Midbrain (tissue), 1 donor: ENCODE measurements at regions not wholly inside any gene's neighbourhood (a gene's known extent, or its start where the extent isn't known, plus 50 kb on each side); places are given as distances from the start of the nearest gene placed in this dataset.

Experiments used
- DNase-seq: peaks from one replicate; lab custom pipeline; 2025; lab: John Stamatoyannopoulos, UW

- no peak for DNase-seq
Measured at GRCh38 chr1:116262207-116262994, 110.6 kb upstream of the ATP1A1 start.

- DNase-seq: no peak
Measured at GRCh38 chr1:116262995-116263385, 110.1 kb upstream of the ATP1A1 start.

- no peak for DNase-seq
Measured at GRCh38 chr1:116265931-116266863, 106.8 kb upstream of the ATP1A1 start.

- no peak for DNase-seq
Measured at GRCh38 chr1:116266864-116267212, 106.2 kb upstream of the ATP1A1 start.

GRCh38 chr1:116268211-116268610 is 104.8 kb upstream of the ATP1A1 start:
- no peak for DNase-seq

GRCh38 chr1:116270316-116271057 is 102.6 kb upstream of the ATP1A1 start:
- no peak for DNase-seq

- no peak for DNase-seq
Measured at GRCh38 chr1:116273042-116273783, 99.8 kb upstream of the ATP1A1 start.

- DNase-seq: no peak
Measured at GRCh38 chr1:116276532-116276931, 96.5 kb upstream of the ATP1A1 start.

- no peak for DNase-seq
Measured at GRCh38 chr1:116277840-116278540, 95.1 kb upstream of the ATP1A1 start.

GRCh38 chr1:116278541-116278866 is 94.5 kb upstream of the ATP1A1 start:
- DNase-seq: no peak

GRCh38 chr1:116279715-116280114 is 93.3 kb upstream of the ATP1A1 start:
- DNase-seq: no peak

- no peak for DNase-seq
Measured at GRCh38 chr1:116284819-116285390, 88.1 kb upstream of the ATP1A1 start.

- no peak for DNase-seq
Measured at GRCh38 chr1:116286541-116286971, 86.5 kb upstream of the ATP1A1 start.

GRCh38 chr1:116287341-116288200 is 85.5 kb upstream of the ATP1A1 start:
- DNase-seq: no peak

GRCh38 chr1:116288201-116288598 is 84.8 kb upstream of the ATP1A1 start:
- no peak for DNase-seq

- no peak for DNase-seq
Measured at GRCh38 chr1:116289193-116289592, 83.9 kb upstream of the ATP1A1 start.

GRCh38 chr1:116290085-116290705 is 82.8 kb upstream of the ATP1A1 start:
- no peak for DNase-seq

- DNase-seq: no peak
Measured at GRCh38 chr1:116291024-116291423, 82.0 kb upstream of the ATP1A1 start.
